NT2/D1 (cell line): ENCODE measurements at regions not wholly inside any gene's neighbourhood (a gene's known extent, or its start where the extent isn't known, plus 50 kb on each side); places are given as distances from the start of the nearest gene placed in this dataset.

Source experiments
- SUZ12 ChIP-seq: IDR thresholded peaks from 2 replicates; pipeline ENCODE4 v1.6.1; 2011; ENCODE audit not compliant: insufficient read length, insufficient read depth; ENCODE audit errors: extremely low read depth
- YY1 ChIP-seq: IDR thresholded peaks from 2 replicates; pipeline ENCODE4 v1.6.1; 2011; ENCODE audit not compliant: insufficient read length, insufficient read depth
- ZNF274 ChIP-seq: IDR thresholded peaks from 2 replicates; pipeline ENCODE4 v1.6.1; 2011; ENCODE audit warnings: mild to moderate bottlenecking, low read depth, low read length

DNA sequence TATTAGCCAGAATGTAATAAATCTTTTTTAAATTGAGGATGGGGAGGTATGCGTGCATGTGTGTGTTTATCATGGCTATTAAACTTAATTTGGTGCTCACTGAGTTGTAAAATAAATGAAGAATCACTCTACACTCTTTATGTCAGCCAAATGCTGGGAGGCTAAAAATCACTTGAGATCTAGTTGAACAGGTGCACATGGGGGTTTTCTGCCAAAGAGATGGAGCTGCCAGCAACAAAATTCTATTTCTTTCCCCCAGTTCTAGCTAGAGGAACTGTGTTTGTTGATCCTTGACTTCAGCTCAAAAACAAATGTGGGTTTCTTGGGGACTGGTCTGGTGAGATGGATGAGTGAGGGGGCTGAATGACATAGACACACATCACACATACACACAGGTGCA is 183.3 kb upstream of the BTBD3 start:
- no peak for TF ChIP-seq ZNF274
- TF ChIP-seq YY1, result no peak
- no peak for TF ChIP-seq SUZ12
